ENCODE measurements at regions not wholly inside any gene's neighbourhood (a gene's known extent, or its start where the extent isn't known, plus 50 kb on each side); places are given as distances from the start of the nearest gene placed in this dataset.
A peak's percentile ranks its signal among the peaks of the same experiment; 100 is the strongest.

DNA sequence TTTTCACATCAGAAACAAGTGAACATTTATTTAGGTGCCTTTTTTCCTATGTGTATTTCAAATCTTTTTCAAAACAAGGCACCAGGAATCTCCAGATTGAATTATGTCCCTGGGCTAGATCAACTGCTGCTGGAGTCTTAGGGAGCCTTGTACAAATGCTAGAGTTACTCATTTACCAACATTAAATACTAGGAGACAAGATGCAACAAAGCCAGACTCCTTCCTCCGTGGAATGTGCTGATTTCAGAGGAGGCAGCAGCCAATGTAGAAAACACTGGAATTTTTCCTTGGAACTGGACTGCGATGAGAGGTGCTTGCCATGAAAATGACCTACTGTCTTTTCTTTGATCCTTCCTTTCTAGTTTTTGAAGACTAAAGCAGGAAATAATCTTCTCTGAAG is 1514.7 kb upstream of the MIR17HG start:
- WGBS, 2 experiments (ENCODE audit: insufficient coverage in 2 of 2) = 100% methylated on average over 1 of the region's 2 CpGs; no CpG with 5 or more reads in 1 of the 2 experiments
- Histone ChIP-seq H3K36me3 (ENCODE audit: control insufficient read depth, insufficient read depth, low read length) (no peaks in the 10 kb centered on the region), H3K4me1 (ENCODE audit: control insufficient read depth, insufficient read depth, low read length, poor library complexity, severe bottlenecking) (peaks cover 5% of the 10 kb centered on the region), H3K27ac (ENCODE audit: low read depth, low read length, severe bottlenecking) (peak overlapping the region; percentile 18), H3K4me3 (ENCODE audit: extremely low read depth, insufficient read depth, low read length, poor library complexity, severe bottlenecking) (no peak overlapping the region), H3K9me3 (ENCODE audit: control insufficient read depth, low read length) (no peaks in the 10 kb centered on the region)

DNA sequence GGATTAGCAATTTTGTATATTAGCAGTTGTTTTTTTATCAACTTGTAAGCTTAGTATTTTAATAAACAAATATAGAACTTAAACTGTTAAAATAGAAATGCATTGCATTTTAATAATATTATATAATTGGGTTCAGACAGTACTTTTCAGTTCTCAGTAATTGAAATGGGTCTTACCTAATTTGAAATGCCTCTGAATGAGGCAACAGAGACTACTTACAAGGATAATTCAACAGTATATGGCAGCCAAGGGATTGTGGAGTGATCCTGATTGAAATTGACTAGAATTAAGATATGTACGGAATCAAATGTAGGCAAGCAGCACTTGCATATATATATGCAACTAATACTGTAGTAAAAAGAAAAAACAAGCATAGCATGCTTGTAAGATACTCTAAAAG is 1503.9 kb upstream of the MIR17HG start:
- no peak overlapping the region for H3K4me3 ChIP-seq (ENCODE audit: extremely low read depth, insufficient read depth, low read length, poor library complexity, severe bottlenecking)
- no CpG with 5 or more reads among the region's 1 CpG for WGBS, 2 experiments (ENCODE audit: insufficient coverage in 2 of 2)
- H3K4me1 ChIP-seq (ENCODE audit: control insufficient read depth, insufficient read depth, low read length, poor library complexity, severe bottlenecking) = no peaks in the 10 kb centered on the region
- H3K27ac ChIP-seq (ENCODE audit: low read depth, low read length, severe bottlenecking) = no peak overlapping the region
- H3K9me3 ChIP-seq (ENCODE audit: control insufficient read depth, low read length) = no peaks in the 10 kb centered on the region
- no peaks in the 10 kb centered on the region for H3K36me3 ChIP-seq (ENCODE audit: control insufficient read depth, insufficient read depth, low read length)

DNA sequence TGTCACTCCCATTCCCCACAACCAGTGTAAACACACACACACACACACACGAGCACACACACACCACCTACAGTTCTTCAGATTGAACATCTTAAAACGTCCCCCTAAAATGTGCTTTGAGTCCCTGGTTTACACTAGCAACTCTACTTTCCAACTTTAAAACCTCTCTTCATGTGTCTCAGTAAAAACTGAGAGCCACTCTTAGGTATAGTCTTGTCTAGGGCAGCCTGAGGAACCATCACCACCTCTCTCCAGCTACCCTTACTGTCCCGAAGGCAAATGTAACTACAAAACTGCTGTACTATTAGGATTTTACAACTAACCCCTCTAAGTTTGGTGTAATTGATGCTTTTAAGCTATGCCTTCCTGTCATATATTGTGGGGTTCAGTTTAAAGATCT is 1501.6 kb upstream of the MIR17HG start:
- 60 to 86% methylated on average over 2 of the region's 3 CpGs for WGBS, 2 experiments (ENCODE audit: insufficient coverage in 2 of 2)
- no peaks in the 10 kb centered on the region for H3K4me1 ChIP-seq (ENCODE audit: control insufficient read depth, insufficient read depth, low read length, poor library complexity, severe bottlenecking)
- no peaks in the 10 kb centered on the region for H3K36me3 ChIP-seq (ENCODE audit: control insufficient read depth, insufficient read depth, low read length)
- no peak overlapping the region for H3K4me3 ChIP-seq (ENCODE audit: extremely low read depth, insufficient read depth, low read length, poor library complexity, severe bottlenecking)
- H3K27ac ChIP-seq (ENCODE audit: low read depth, low read length, severe bottlenecking) = no peak overlapping the region
- no peaks in the 10 kb centered on the region for H3K9me3 ChIP-seq (ENCODE audit: control insufficient read depth, low read length)

DNA sequence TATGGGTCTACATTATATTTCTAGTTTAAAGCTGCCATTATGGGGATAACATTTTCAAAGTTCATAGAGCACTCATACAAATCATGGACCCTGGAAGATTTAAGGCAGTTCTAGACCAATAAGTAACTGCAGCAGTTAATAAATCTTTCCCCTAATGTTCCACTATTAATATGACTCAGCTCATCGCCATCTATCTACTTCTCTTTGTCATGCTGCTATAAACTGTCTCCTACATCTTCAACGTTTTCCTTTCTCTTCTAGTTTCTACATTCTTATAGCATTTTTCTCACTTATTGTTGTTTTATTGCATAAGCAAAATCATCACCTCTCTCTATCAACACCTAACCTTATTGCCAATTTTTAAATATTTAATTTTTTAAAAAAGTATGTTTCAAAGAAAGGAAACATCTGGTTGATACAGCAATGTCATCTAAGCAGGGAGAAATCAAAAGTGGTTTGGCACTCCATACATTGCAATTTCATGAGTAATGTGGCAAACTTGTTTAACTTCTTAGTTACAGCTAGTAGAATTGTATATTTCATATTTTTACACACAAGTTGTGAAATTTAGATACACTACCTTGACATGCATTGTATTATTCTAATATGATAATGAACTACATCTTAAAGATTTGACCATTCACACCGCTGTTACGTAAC is 1500.4 kb upstream of the MIR17HG start:
- WGBS, 2 experiments (ENCODE audit: insufficient coverage in 2 of 2) = 38 to 65% methylated on average over 1 to 2 of the region's 4 CpGs
- Histone ChIP-seq H3K4me3 (ENCODE audit: extremely low read depth, insufficient read depth, low read length, poor library complexity, severe bottlenecking) (no peak overlapping the region), H3K9me3 (ENCODE audit: control insufficient read depth, low read length) (no peaks in the 10 kb centered on the region), H3K36me3 (ENCODE audit: control insufficient read depth, insufficient read depth, low read length) (no peaks in the 10 kb centered on the region), H3K27ac (ENCODE audit: low read depth, low read length, severe bottlenecking) (no peak overlapping the region), H3K4me1 (ENCODE audit: control insufficient read depth, insufficient read depth, low read length, poor library complexity, severe bottlenecking) (no peaks in the 10 kb centered on the region)

DNA sequence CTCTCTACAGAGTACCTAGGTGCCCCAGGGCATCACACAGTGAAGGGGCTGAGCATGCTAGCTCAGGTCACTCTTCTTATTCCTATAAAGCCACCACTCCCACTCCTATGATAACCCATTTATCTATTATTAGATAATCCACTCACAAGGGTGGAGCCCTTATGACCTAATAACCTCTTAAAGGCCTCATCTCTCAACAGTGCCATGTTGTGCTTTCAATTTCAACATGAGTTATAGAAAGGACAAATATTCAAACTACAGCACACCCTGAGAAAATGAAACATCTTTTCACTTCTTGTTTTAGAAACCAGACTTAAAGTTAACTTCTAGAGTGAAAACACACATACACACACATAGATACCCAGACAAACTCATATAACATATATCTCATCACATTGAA is 1494.9 kb upstream of the MIR17HG start:
- no peaks in the 10 kb centered on the region for H3K36me3 ChIP-seq (ENCODE audit: control insufficient read depth, insufficient read depth, low read length)
- H3K4me1 ChIP-seq (ENCODE audit: control insufficient read depth, insufficient read depth, low read length, poor library complexity, severe bottlenecking) = no peaks in the 10 kb centered on the region
- H3K9me3 ChIP-seq (ENCODE audit: control insufficient read depth, low read length) = no peaks in the 10 kb centered on the region
- no peak overlapping the region for H3K4me3 ChIP-seq (ENCODE audit: extremely low read depth, insufficient read depth, low read length, poor library complexity, severe bottlenecking)
- no peak overlapping the region for H3K27ac ChIP-seq (ENCODE audit: low read depth, low read length, severe bottlenecking)

DNA sequence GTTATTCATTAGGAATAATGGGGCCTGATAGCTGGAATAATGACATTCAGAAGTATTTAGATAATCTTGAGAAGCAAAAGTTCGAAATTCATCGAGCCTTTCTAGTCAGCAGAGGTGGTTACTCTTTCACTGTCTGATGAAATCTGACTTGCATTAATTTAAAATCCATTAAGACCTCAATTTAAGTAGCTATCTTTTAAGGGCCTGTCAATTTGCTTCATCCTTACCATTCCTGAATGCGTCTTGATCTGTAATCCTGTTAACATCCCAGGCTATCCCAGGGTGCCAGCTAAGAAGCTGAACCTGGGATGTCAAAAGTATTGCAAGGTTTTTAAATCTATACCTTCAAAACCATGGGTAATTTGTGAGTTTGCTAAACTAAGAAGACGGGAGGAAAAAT is 1491.0 kb upstream of the MIR17HG start:
- no peaks in the 10 kb centered on the region for H3K4me1 ChIP-seq (ENCODE audit: control insufficient read depth, insufficient read depth, low read length, poor library complexity, severe bottlenecking)
- H3K27ac ChIP-seq (ENCODE audit: low read depth, low read length, severe bottlenecking) = no peak overlapping the region
- WGBS, 2 experiments (ENCODE audit: insufficient coverage in 2 of 2) = 84 to 93% methylated on average over 2 of the region's 4 CpGs
- H3K9me3 ChIP-seq (ENCODE audit: control insufficient read depth, low read length) = no peaks in the 10 kb centered on the region
- H3K4me3 ChIP-seq (ENCODE audit: extremely low read depth, insufficient read depth, low read length, poor library complexity, severe bottlenecking) = no peak overlapping the region
- no peaks in the 10 kb centered on the region for H3K36me3 ChIP-seq (ENCODE audit: control insufficient read depth, insufficient read depth, low read length)

DNA sequence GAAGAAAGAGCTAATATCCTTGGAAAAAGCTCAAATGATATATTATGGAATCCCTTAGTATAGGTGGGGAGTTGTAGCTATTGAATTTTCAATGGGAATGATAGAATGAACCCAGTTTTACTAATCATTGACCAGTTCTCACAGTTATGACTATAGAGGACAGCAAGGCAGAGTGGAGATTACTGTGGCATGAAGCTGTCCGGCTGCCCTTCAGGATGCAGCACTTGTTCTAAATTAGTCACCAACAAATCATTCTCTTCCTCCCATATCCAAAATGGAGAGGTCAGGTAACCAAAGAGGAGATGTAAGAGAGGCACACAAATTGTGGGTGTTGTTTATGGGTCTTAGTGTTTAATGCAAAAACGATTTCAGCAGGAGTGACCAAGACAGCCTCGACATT is 1490.0 kb upstream of the MIR17HG start:
- Histone ChIP-seq H3K36me3 (ENCODE audit: control insufficient read depth, insufficient read depth, low read length) (no peaks in the 10 kb centered on the region), H3K27ac (ENCODE audit: low read depth, low read length, severe bottlenecking) (no peak overlapping the region), H3K9me3 (ENCODE audit: control insufficient read depth, low read length) (no peaks in the 10 kb centered on the region), H3K4me3 (ENCODE audit: extremely low read depth, insufficient read depth, low read length, poor library complexity, severe bottlenecking) (no peak overlapping the region), H3K4me1 (ENCODE audit: control insufficient read depth, insufficient read depth, low read length, poor library complexity, severe bottlenecking) (no peaks in the 10 kb centered on the region)
- WGBS, 2 experiments (ENCODE audit: insufficient coverage in 2 of 2) = no CpG with 5 or more reads among the region's 3 CpGs

DNA sequence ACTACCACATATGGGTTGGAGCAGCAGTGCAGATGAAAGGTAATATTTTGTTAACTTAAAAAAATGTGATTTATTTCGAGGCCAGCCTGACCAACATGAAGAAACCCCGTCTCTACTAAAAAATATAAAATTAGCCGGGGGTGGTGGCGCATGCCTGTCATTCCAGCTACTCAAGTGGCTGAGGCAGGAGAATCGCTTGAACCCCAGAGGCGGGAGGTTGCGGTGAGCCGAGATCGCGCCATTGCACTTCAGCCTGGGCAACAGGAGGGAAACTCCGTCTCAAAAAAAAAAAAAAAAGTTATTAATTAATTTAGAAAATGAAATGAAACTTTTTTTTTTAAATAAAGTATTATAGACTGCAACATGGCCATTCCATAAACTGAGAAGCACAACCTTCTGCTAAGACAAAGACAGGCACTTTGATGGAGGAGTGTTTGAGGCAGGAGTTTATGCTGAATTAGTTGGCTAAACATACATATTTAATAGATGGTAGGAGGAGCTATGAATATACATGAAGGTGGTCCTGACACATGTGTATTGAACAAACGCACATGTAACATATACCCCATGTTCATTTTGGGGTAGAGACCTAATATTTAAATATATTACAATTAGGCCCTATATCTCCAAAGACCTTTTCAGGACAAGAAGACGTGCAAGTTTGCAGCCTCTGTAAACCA is 1485.3 kb upstream of the MIR17HG start:
- Histone ChIP-seq H3K36me3 (ENCODE audit: control insufficient read depth, insufficient read depth, low read length) (no peaks in the 10 kb centered on the region), H3K4me3 (ENCODE audit: extremely low read depth, insufficient read depth, low read length, poor library complexity, severe bottlenecking) (no peak overlapping the region), H3K9me3 (ENCODE audit: control insufficient read depth, low read length) (no peaks in the 10 kb centered on the region), H3K27ac (ENCODE audit: low read depth, low read length, severe bottlenecking) (no peak overlapping the region), H3K4me1 (ENCODE audit: control insufficient read depth, insufficient read depth, low read length, poor library complexity, severe bottlenecking) (no peaks in the 10 kb centered on the region)
- 88 to 96% methylated on average over 4 to 5 of the region's 13 CpGs for WGBS, 2 experiments (ENCODE audit: insufficient coverage in 2 of 2)

DNA sequence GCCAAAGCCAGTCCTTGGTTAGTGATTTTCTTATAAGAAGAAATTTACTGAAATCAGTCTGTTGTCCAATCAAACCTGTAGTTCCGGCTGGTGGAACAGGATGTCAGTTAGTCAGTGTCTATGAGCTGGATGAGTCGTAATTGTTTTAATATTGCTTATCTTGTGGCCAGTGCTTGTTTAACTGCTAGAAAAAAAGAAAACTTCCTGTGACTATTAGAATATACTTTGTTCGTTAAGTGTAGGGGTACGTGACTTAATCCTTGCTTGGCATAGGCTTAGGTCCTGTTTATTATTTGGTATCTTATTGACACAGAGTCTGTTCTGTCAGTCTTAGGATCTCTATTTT is 1484.8 kb upstream of the MIR17HG start:
- no peaks in the 10 kb centered on the region for H3K36me3 ChIP-seq (ENCODE audit: control insufficient read depth, insufficient read depth, low read length)
- 80 to 85% methylated on average over 1 to 4 of the region's 4 CpGs for WGBS, 2 experiments (ENCODE audit: insufficient coverage in 2 of 2)
- H3K4me1 ChIP-seq (ENCODE audit: control insufficient read depth, insufficient read depth, low read length, poor library complexity, severe bottlenecking) = no peaks in the 10 kb centered on the region
- H3K4me3 ChIP-seq (ENCODE audit: extremely low read depth, insufficient read depth, low read length, poor library complexity, severe bottlenecking) = no peak overlapping the region
- no peaks in the 10 kb centered on the region for H3K9me3 ChIP-seq (ENCODE audit: control insufficient read depth, low read length)
- H3K27ac ChIP-seq (ENCODE audit: low read depth, low read length, severe bottlenecking) = no peak overlapping the region

DNA sequence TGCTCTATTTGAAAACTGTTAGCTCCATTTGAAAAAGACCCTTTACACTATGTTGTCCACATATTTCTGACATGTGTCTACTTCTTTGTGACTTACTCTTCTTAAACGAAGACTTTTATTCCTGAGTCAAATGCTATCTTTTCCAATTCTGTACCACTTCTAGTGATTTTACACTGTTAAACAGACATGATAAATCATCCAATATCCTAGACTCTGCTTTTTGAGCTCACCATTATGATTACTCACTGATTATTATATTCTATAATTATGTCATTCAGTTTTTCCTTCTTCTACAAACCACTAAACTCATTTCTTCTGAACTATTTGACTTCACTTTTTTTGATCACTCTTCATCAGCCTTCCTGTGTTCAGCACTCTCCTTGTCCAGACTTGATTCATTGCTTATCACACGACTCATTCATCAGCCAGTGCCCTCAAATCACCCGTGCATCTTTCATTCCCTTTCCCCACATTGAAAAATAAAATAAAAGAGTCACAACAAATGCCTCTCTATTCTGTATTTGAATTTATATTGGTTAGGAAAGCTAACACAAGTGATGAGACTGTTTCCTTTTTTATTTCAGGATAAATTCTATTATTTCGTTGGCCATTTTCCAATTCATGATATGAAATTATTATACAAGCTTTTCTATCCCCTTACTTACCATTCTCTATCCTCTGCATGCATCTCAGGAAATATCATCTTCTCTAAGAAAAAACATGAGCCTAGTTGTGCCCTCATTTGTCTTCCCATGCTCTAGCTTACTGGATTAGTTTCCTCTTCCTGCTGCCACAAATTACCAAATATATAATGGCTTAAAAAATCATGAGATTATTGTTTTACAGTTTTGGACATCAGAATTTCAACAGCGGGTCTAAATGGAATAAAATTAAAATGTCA is 1482.1 kb upstream of the MIR17HG start:
- Histone ChIP-seq H3K36me3 (ENCODE audit: control insufficient read depth, insufficient read depth, low read length) (no peaks in the 10 kb centered on the region), H3K4me3 (ENCODE audit: extremely low read depth, insufficient read depth, low read length, poor library complexity, severe bottlenecking) (no peak overlapping the region), H3K4me1 (ENCODE audit: control insufficient read depth, insufficient read depth, low read length, poor library complexity, severe bottlenecking) (no peaks in the 10 kb centered on the region), H3K27ac (ENCODE audit: low read depth, low read length, severe bottlenecking) (no peak overlapping the region), H3K9me3 (ENCODE audit: control insufficient read depth, low read length) (no peaks in the 10 kb centered on the region)
- 81 to 85% methylated on average over 2 to 3 of the region's 5 CpGs for WGBS, 2 experiments (ENCODE audit: insufficient coverage in 2 of 2)

DNA sequence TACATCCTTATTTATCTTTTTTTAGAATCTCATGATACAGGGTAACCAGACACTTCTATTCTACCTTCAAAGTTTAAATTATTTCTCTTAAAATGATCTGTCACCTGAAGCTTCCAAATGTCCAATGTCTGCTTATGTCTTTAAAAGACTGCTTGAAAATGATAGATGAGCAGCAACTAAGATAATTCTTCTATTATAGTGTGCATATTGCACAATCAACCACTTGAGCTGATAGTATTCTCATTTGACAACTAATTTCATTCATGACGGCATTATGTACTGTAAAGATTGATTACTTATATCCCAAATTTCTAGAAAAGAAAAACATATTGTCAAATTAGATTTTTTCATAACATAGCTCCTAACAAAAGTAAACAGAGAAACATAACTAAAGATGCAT is 1478.2 kb upstream of the MIR17HG start:
- no peak overlapping the region for H3K27ac ChIP-seq (ENCODE audit: low read depth, low read length, severe bottlenecking)
- H3K9me3 ChIP-seq (ENCODE audit: control insufficient read depth, low read length) = no peaks in the 10 kb centered on the region
- no CpG with 5 or more reads among the region's 1 CpG for WGBS, 2 experiments (ENCODE audit: insufficient coverage in 2 of 2)
- no peaks in the 10 kb centered on the region for H3K4me1 ChIP-seq (ENCODE audit: control insufficient read depth, insufficient read depth, low read length, poor library complexity, severe bottlenecking)
- H3K4me3 ChIP-seq (ENCODE audit: extremely low read depth, insufficient read depth, low read length, poor library complexity, severe bottlenecking) = no peak overlapping the region
- H3K36me3 ChIP-seq (ENCODE audit: control insufficient read depth, insufficient read depth, low read length) = no peaks in the 10 kb centered on the region

All from mesodermal cell (in vitro differentiated cells).